Nephron progenitor cell (in vitro differentiated cells): ENCODE measurements at regions not wholly inside any gene's neighbourhood (a gene's known extent, or its start where the extent isn't known, plus 50 kb on each side); places are given as distances from the start of the nearest gene placed in this dataset.

Experiments used
- DNase-seq: peaks from one replicate; pipeline ENCODE4 v3.0.0; 2021
- H3K27ac Mint-ChIP-seq: 2 replicates; pipeline ENCODE4 v1.8.0; 2021; ENCODE audit warnings: mild to moderate bottlenecking, moderate library complexity, mixed read lengths
- H3K27me3 Mint-ChIP-seq: 2 replicates; pipeline ENCODE4 v1.8.0; 2021; ENCODE audit warnings: mild to moderate bottlenecking, low read depth, mixed read lengths; ENCODE audit not compliant: poor library complexity
- H3K36me3 Mint-ChIP-seq: 2 replicates; pipeline ENCODE4 v1.8.0; 2021; ENCODE audit warnings: low read depth, mixed read lengths
- H3K4me1 Mint-ChIP-seq: 2 replicates; pipeline ENCODE4 v1.8.0; 2021; ENCODE audit warnings: mixed read lengths
- H3K4me3 Mint-ChIP-seq: 2 replicates; pipeline ENCODE4 v1.8.0; 2021; ENCODE audit warnings: mild to moderate bottlenecking, moderate library complexity, mixed read lengths
- H3K9me3 Mint-ChIP-seq: 2 replicates; pipeline ENCODE4 v1.8.0; 2021; ENCODE audit warnings: mild to moderate bottlenecking, moderate library complexity, mixed read lengths
- CTCF ChIP-seq: fragments of 200-600 bp; sonication (generic); IDR thresholded peaks from 2 replicates; pipeline ENCODE4 v1.5.0; 2021; ENCODE audit warnings: antibody characterized with exemption

- Mint-ChIP-seq H3K36me3 (no peaks in the 10 kb centered on the region), H3K27me3 (peaks cover 35% of the 10 kb centered on the region), H3K27ac (no peak overlapping the region), H3K4me3 (no peak overlapping the region), H3K4me1 (peaks cover 37% of the 10 kb centered on the region), H3K9me3 (peaks cover 12% of the 10 kb centered on the region)
- no peak for TF ChIP-seq CTCF
- no peak for DNase-seq
Observed at GRCh38 chr17:36870720-36870999, 66.6 kb upstream of the LHX1 start.

GRCh38 chr17:36875698-36876293, 61.5 kb upstream of the LHX1 start:
- Mint-ChIP-seq H3K36me3 (no peaks in the 10 kb centered on the region), H3K9me3 (peaks cover 18% of the 10 kb centered on the region), H3K27ac (no peak overlapping the region), H3K27me3 (peaks cover 19% of the 10 kb centered on the region), H3K4me3 (no peak overlapping the region), H3K4me1 (peaks cover 8% of the 10 kb centered on the region)
- DNase-seq: no peak
- TF ChIP-seq CTCF: no peak

GRCh38 chr17:36876966-36877365, 60.3 kb upstream of the LHX1 start:
- DNase-seq: no peak
- Mint-ChIP-seq H3K9me3 (peaks cover 29% of the 10 kb centered on the region), H3K27ac (no peak overlapping the region), H3K4me1 (peaks cover 7% of the 10 kb centered on the region), H3K36me3 (no peaks in the 10 kb centered on the region), H3K27me3 (peaks cover 23% of the 10 kb centered on the region), H3K4me3 (no peak overlapping the region)
- no peak for TF ChIP-seq CTCF

GRCh38 chr17:36877771-36878170, 59.5 kb upstream of the LHX1 start:
- Mint-ChIP-seq H3K4me3 (no peak overlapping the region), H3K36me3 (peaks cover 6% of the 10 kb centered on the region), H3K27ac (no peak overlapping the region), H3K4me1 (peaks cover 7% of the 10 kb centered on the region), H3K27me3 (peaks cover 23% of the 10 kb centered on the region), H3K9me3 (peaks cover 30% of the 10 kb centered on the region)
- TF ChIP-seq CTCF: no peak
- no peak for DNase-seq

- Mint-ChIP-seq H3K4me1 (peaks cover 7% of the 10 kb centered on the region), H3K27ac (no peak overlapping the region), H3K36me3 (peaks cover 6% of the 10 kb centered on the region), H3K4me3 (no peak overlapping the region), H3K27me3 (peaks cover 23% of the 10 kb centered on the region), H3K9me3 (peaks cover 30% of the 10 kb centered on the region)
- DNase-seq: no peak
- TF ChIP-seq CTCF: no peak
Observed at GRCh38 chr17:36878216-36878615, 59.1 kb upstream of the LHX1 start.

GRCh38 chr17:36879027-36879426, 58.2 kb upstream of the LHX1 start:
- peaks cover 24% of the 10 kb centered on the region for H3K9me3 Mint-ChIP-seq
- no peak overlapping the region for H3K4me3 Mint-ChIP-seq
- no peak overlapping the region for H3K27ac Mint-ChIP-seq
- no peak for DNase-seq
- peaks cover 6% of the 10 kb centered on the region for H3K36me3 Mint-ChIP-seq
- peaks cover 23% of the 10 kb centered on the region for H3K27me3 Mint-ChIP-seq
- no peak for TF ChIP-seq CTCF
- peaks cover 7% of the 10 kb centered on the region for H3K4me1 Mint-ChIP-seq
